ENCODE measurements at regions not wholly inside any gene's neighbourhood (a gene's known extent, or its start where the extent isn't known, plus 50 kb on each side); places are given as distances from the start of the nearest gene placed in this dataset.
A peak's percentile ranks its signal among the peaks of the same experiment; 100 is the strongest.

- peak; percentile 47 for DNase-seq
- Histone ChIP-seq H3K27ac (no peak overlapping the region), H3K27me3 (replicated peaks in 1 of 7) (peaks cover 0 to 23% (median 0%) of the 10 kb centered on the region in 7 donors), H3K36me3 (no peaks in the 10 kb centered on the region), H3K4me1 (no peaks in the 10 kb centered on the region), H3K9me3 (no peaks in the 10 kb centered on the region), H3K4me3 (no peak overlapping the region)
- intact Hi-C loops (cut with DNase I; ENCODE audit: low total_unique reads), result no loop called here
- no peak for TF ChIP-seq POLR2AphosphoS5 (IDR thresholded peaks at IDR 0.05)
- TF ChIP-seq, protein P1, sequence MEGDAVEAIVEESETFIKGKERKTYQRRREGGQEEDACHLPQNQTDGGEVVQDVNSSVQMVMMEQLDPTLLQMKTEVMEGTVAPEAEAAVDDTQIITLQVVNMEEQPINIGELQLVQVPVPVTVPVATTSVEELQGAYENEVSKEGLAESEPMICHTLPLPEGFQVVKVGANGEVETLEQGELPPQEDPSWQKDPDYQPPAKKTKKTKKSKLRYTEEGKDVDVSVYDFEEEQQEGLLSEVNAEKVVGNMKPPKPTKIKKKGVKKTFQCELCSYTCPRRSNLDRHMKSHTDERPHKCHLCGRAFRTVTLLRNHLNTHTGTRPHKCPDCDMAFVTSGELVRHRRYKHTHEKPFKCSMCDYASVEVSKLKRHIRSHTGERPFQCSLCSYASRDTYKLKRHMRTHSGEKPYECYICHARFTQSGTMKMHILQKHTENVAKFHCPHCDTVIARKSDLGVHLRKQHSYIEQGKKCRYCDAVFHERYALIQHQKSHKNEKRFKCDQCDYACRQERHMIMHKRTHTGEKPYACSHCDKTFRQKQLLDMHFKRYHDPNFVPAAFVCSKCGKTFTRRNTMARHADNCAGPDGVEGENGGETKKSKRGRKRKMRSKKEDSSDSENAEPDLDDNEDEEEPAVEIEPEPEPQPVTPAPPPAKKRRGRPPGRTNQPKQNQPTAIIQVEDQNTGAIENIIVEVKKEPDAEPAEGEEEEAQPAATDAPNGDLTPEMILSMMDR (IDR thresholded peaks at IDR 0.05 in 8 of 11, conservative IDR thresholded peaks at IDR 0.05 in 3 of 11), result no peak
- TF ChIP-seq POLR2A (IDR thresholded peaks at IDR 0.05), result no peak
- WGBS, 5 donors, result 82 to 91% (median 87%) methylated on average over 12 to 16 of the region's 16 CpGs
Measured at GRCh38 chr19:30073152-30074000, 131.3 kb downstream of the URI1 start.

DNA sequence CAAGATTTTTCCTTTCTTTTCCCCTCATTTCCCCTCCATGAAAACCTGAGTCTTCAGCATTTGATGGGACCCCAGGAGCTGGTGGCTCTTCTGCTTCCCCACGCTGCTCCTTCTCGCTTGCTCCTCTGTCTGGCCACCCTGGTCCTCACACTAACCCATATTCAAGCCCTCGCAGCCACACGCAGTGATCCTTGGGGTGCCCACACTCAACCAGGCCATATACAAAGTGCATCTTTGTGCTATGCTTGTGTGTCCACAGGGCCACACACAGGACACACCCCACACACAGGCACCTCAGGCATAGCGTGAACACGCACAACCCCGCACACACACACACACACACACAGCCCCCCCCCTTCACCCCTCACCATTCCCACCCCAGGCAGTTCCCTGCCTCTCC lies 132.1 kb downstream of the URI1 start:
- 91 to 95% (median 94%) methylated on average over 6 to 7 of the region's 7 CpGs for WGBS, 5 donors
- Histone ChIP-seq H3K36me3 (no peaks in the 10 kb centered on the region), H3K4me3 (no peak overlapping the region), H3K27ac (no peak overlapping the region), H3K4me1 (no peaks in the 10 kb centered on the region), H3K27me3 (replicated peaks in 1 of 7) (peaks cover 0 to 27% (median 0%) of the 10 kb centered on the region in 7 donors), H3K9me3 (no peaks in the 10 kb centered on the region)
- intact Hi-C loops (cut with DNase I; ENCODE audit: low total_unique reads), result no loop called here
- TF ChIP-seq POLR2A (IDR thresholded peaks at IDR 0.05) (no peak), POLR2AphosphoS5 (IDR thresholded peaks at IDR 0.05) (no peak)
- TF ChIP-seq, protein P1 (IDR thresholded peaks at IDR 0.05 in 8 of 11, conservative IDR thresholded peaks at IDR 0.05 in 3 of 11), result no peak
- peak; percentile 37 for DNase-seq

DNA sequence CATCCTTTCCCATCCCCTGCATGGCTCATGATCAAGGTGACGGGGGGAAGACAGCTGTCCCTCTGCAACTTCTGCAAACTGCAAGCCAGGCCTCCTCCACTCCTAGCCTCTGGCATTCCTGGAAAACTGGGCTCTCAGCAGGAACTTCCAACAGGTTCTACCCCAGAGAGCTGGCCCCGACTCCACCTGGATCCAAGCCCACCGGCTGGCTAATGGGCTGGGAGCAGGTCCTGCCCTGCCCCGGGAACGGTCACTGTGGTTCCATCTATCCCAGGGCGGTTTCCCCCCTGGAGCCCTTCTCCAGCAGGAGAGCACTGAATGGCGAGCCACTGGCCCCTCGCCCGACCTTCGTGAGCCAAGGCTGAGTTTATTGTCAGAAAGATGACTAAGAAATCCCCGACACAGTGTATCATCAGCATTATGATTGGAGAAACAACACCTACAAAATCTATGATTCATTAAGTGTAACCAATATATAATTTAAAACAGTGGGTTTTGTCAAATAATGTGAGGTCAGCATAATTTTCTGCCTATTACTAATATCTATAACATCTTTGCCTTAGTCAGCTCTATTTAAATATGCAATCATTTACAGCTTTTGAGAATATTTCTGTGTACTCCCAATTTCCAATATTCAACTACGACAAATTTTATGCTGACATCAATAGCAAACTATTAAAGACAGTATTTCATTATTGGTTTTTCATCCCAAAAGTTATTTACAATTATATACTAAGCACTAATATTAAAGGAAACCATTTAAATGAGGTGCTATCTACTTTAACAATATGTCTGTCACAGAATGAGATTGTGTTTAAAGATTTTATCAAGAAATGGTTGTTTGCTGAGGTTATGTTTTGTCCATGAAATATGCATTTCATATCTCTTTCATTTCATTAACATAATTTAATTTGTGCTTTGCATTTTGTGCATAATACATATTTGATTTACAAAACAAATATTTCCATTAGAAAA lies 133.0 kb downstream of the URI1 start:
- Histone ChIP-seq H3K4me3 (no peak overlapping the region), H3K27me3 (replicated peaks in 1 of 7) (peaks cover 0 to 27% (median 0%) of the 10 kb centered on the region in 7 donors), H3K27ac (no peak overlapping the region), H3K9me3 (no peaks in the 10 kb centered on the region), H3K36me3 (no peaks in the 10 kb centered on the region), H3K4me1 (no peaks in the 10 kb centered on the region)
- peak; percentile 64 for DNase-seq
- intact Hi-C loops (cut with DNase I; ENCODE audit: low total_unique reads), result no loop called here
- WGBS, 5 donors, result 79 to 94% (median 91%) methylated on average over 11 to 12 of the region's 12 CpGs
- TF ChIP-seq, protein P1 (IDR thresholded peaks at IDR 0.05 in 8 of 11, conservative IDR thresholded peaks at IDR 0.05 in 3 of 11), result no peak
- TF ChIP-seq POLR2AphosphoS5 (IDR thresholded peaks at IDR 0.05) (no peak), POLR2A (IDR thresholded peaks at IDR 0.05) (no peak)
